SH-SY5Y (cell line): ENCODE measurements at regions not wholly inside any gene's neighbourhood (a gene's known extent, or its start where the extent isn't known, plus 50 kb on each side); places are given as distances from the start of the nearest gene placed in this dataset.

ENCODE experiments used
- GATA2 ChIP-seq: IDR thresholded peaks from 2 replicates; pipeline ENCODE4 v1.6.1; 2011; ENCODE audit warnings: mild to moderate bottlenecking, low read depth, low read length
- GATA3 ChIP-seq: IDR thresholded peaks from 2 replicates; pipeline ENCODE4 v1.6.1; 2011; ENCODE audit warnings: low read depth, mild to moderate bottlenecking, low read length, moderate library complexity

DNA sequence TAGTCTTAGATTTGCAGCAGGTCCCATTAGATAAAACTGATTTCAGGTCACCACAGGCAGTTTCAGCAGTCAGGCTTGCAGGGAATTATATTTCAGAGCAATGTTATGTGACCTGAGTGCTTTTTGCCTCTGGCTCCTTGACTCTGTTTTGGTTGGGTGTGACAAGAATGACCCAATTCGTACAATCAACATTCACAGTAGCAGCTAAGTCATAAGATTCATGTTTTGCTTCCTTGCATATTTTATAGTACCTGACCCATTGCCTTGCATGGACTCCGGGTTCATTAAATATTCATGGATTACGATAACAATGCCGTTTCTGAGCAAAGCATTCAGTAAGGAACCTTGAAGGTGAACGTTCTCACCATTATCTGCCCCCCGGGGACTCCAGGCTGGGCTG, 152.0 kb upstream of the CST7 start:
- TF ChIP-seq GATA3: no peak
- no peak for TF ChIP-seq GATA2
